Osteoblast (primary cell): ENCODE measurements at regions not wholly inside any gene's neighbourhood (a gene's known extent, or its start where the extent isn't known, plus 50 kb on each side); places are given as distances from the start of the nearest gene placed in this dataset.

Experiments
- DNase-seq: peaks from one replicate; pipeline ENCODE4 v3.0.0; 2011; ENCODE audit warnings: low spot score, mixed read lengths; ENCODE audit not compliant: insufficient read length; ENCODE audit errors: missing footprints
- H2AFZ ChIP-seq: 2 replicates; pipeline ENCODE4 v1.6.0; 2011; ENCODE audit warnings: mild to moderate bottlenecking, low read length
- H3K27ac ChIP-seq: 2 replicates; pipeline ENCODE4 v1.5.1; 2011; ENCODE audit warnings: mild to moderate bottlenecking, low read depth, low read length, moderate library complexity
- H3K27me3 ChIP-seq: 2 replicates; pipeline ENCODE4 v1.6.0; 2012; ENCODE audit warnings: mild to moderate bottlenecking, control low read depth, inconsistent platforms, low read length, moderate library complexity; ENCODE audit not compliant: insufficient read depth
- H3K36me3 ChIP-seq: 2 replicates; pipeline ENCODE4 v1.5.1; 2011; ENCODE audit warnings: mild to moderate bottlenecking, low read length, control low read depth, moderate library complexity; ENCODE audit not compliant: insufficient read depth
- H3K4me1 ChIP-seq: 2 replicates; pipeline ENCODE4 v1.5.1; 2011; ENCODE audit warnings: mild to moderate bottlenecking, low read length, control low read depth, moderate library complexity; ENCODE audit not compliant: insufficient read depth
- H3K4me2 ChIP-seq: 2 replicates; pipeline ENCODE4 v1.6.0; 2011; ENCODE audit warnings: mild to moderate bottlenecking, low read length; ENCODE audit not compliant: insufficient read depth
- H3K4me3 ChIP-seq: fragments of 200-600 bp; sonication (generic); 3 replicates; pipeline ENCODE4 v1.5.1; 2012; ENCODE audit warnings: mild to moderate bottlenecking, low read length, inconsistent platforms; ENCODE audit not compliant: insufficient read depth
- H3K79me2 ChIP-seq: 2 replicates; pipeline ENCODE4 v1.6.0; 2012; ENCODE audit warnings: mild to moderate bottlenecking, low read length, control low read depth, inconsistent platforms; ENCODE audit not compliant: insufficient read depth
- H3K9me3 ChIP-seq: 2 replicates; pipeline ENCODE4 v1.5.1; 2011; ENCODE audit warnings: low read depth, low read length, control low read depth
- H4K20me1 ChIP-seq: 2 replicates; pipeline ENCODE4 v1.6.0; 2012; ENCODE audit warnings: mild to moderate bottlenecking, low read length, control low read depth; ENCODE audit not compliant: insufficient read depth
- CTCF ChIP-seq: IDR thresholded peaks from 2 replicates; pipeline ENCODE4 v1.5.1; 2011; ENCODE audit warnings: mild to moderate bottlenecking, low read depth, low read length, moderate library complexity; ENCODE audit errors: extremely low read depth

DNA sequence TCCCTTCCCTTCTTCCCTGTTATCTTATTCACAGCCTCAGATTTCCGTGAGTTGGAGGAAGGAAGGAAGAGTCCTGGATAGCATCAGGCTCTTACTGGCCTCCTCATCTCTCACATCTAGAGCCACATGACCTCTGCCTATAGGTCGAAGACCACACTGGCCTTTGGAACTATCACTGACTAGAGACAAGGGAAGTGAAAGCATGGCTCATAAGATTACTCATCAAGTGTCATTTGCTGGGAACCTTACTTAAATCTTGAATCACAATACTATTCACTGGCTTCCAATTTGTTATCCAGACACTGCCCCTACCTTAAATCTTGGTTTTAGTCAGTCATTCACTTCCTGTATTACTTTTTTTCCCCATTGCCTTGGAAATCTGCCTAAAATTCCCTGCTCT lies 61.6 kb upstream of the MTMR8 start:
- Histone ChIP-seq H2AFZ (no peak overlapping the region), H3K79me2 (no peaks in the 10 kb centered on the region), H3K4me2 (no peak overlapping the region), H3K9me3 (no peaks in the 10 kb centered on the region), H3K4me1 (no peaks in the 10 kb centered on the region), H3K4me3 (no peak overlapping the region), H3K27ac (no peak overlapping the region), H3K27me3 (no peaks in the 10 kb centered on the region), H3K36me3 (no peaks in the 10 kb centered on the region), H4K20me1 (no peaks in the 10 kb centered on the region)
- no peak for DNase-seq
- TF ChIP-seq CTCF = no peak

- H4K20me1 ChIP-seq = no peaks in the 10 kb centered on the region
- no peak overlapping the region for H2AFZ ChIP-seq
- H3K4me3 ChIP-seq = no peak overlapping the region
- peak; percentile 10 for DNase-seq
- H3K4me2 ChIP-seq = no peak overlapping the region
- no peaks in the 10 kb centered on the region for H3K79me2 ChIP-seq
- no peak overlapping the region for H3K27ac ChIP-seq
- H3K27me3 ChIP-seq = no peaks in the 10 kb centered on the region
- TF ChIP-seq CTCF = no peak
- H3K36me3 ChIP-seq = no peaks in the 10 kb centered on the region
- H3K4me1 ChIP-seq = no peaks in the 10 kb centered on the region
- no peaks in the 10 kb centered on the region for H3K9me3 ChIP-seq
These were observed 52.0 kb upstream of the MTMR8 start for GRCh38 chrX:64447207-64447606.
